HUDEP-2 (cell line): ENCODE measurements at regions not wholly inside any gene's neighbourhood (a gene's known extent, or its start where the extent isn't known, plus 50 kb on each side); places are given as distances from the start of the nearest gene placed in this dataset.

Experiments
- DNase-seq, 76 experiments: peaks; one replicate each; lab custom pipeline; 2025; ENCODE audit not compliant: unreplicated experiment in 76 of 76; lab: John Stamatoyannopoulos, UW

- no peak for DNase-seq
Measured at GRCh38 chr3:180828723-180829408, 83.6 kb upstream of the FXR1 start.

GRCh38 chr3:180829409-180830405 lies 82.8 kb upstream of the FXR1 start:
- no peak for DNase-seq

GRCh38 chr3:180835501-180835900 lies 77.0 kb upstream of the FXR1 start:
- DNase-seq = no peak

- no peak for DNase-seq
Measured at GRCh38 chr3:180836766-180837165, 75.7 kb upstream of the FXR1 start.

GRCh38 chr3:180854887-180855286 lies 57.6 kb upstream of the FXR1 start:
- DNase-seq = no peak

- DNase-seq = peak in 4 of 76 experiments; percentile 4 to 25 (median 7)
Measured at GRCh38 chr3:180855364-180855763, 57.1 kb upstream of the FXR1 start.

GRCh38 chr3:180855956-180856355 lies 56.5 kb upstream of the FXR1 start:
- no peak for DNase-seq

- DNase-seq = peak in 17 of 76 experiments; percentile 3 to 59 (median 23)
Measured at GRCh38 chr3:180860180-180860858, 52.2 kb upstream of the FXR1 start.
